H1 (cell line): ENCODE measurements at regions not wholly inside any gene's neighbourhood (a gene's known extent, or its start where the extent isn't known, plus 50 kb on each side); places are given as distances from the start of the nearest gene placed in this dataset.

Experiments
- CTCF ChIA-PET: fragments of 300-600 bp; sonication (Branson Sonifier 250); formaldehyde crosslinking; loops from one replicate; lab custom pipeline; 2021; ENCODE audit not compliant: partially characterized antibody; lab: Charles Lee
- POLR2A ChIA-PET: fragments of 300-600 bp; sonication (Branson Sonifier 250); formaldehyde crosslinking; loops from one replicate; lab custom pipeline; 2021; ENCODE audit warnings: inconsistent platforms; ENCODE audit not compliant: partially characterized antibody; lab: Charles Lee
- DNase-seq, 2 experiments: peaks; one replicate each; pipeline versions ENCODE4 v3.0.0 to v3.0.0-alpha.2; 2010 to 2022; ENCODE audit warnings: low spot score in 2 of 2, low read depth in 1 of 2, mixed read lengths in 1 of 2
- FAIRE-seq: peaks from 2 replicates; lab custom pipeline; 2011; peaks lifted over from hg19 to GRCh38; lab: Jason Lieb, UNC
- H2AFZ ChIP-seq: 2 replicates; pipeline ENCODE4 v1.8.1; 2012; ENCODE audit warnings: low read length, inconsistent platforms
- H2AK5ac ChIP-seq: 2 replicates; pipeline ENCODE4 v1.6.1; 2013; ENCODE audit warnings: low read depth, low read length
- H2BK120ac ChIP-seq: replicated peaks from 2 replicates; pipeline ENCODE3; 2013; ENCODE audit warnings: low read depth, low read length, inconsistent platforms
- H2BK12ac ChIP-seq: 2 replicates; pipeline ENCODE4 v1.6.1; 2013; ENCODE audit warnings: low read depth, low read length
- H2BK15ac ChIP-seq: 2 replicates; pipeline ENCODE4 v1.6.1; 2013; ENCODE audit warnings: low read length
- H2BK20ac ChIP-seq: 2 replicates; pipeline ENCODE4 v1.6.1; 2013; ENCODE audit warnings: low read length
- H2BK5ac ChIP-seq: 2 replicates; pipeline ENCODE4 v1.6.1; 2013; ENCODE audit warnings: low read depth, low read length
- H3K14ac ChIP-seq: 2 replicates; pipeline ENCODE4 v1.6.1; 2013; ENCODE audit warnings: inconsistent platforms; ENCODE audit not compliant: insufficient read length
- H3K18ac ChIP-seq: 2 replicates; pipeline ENCODE4 v1.6.1; 2013; ENCODE audit warnings: low read length; ENCODE audit errors: extremely low read depth
- H3K23ac ChIP-seq: 2 replicates; pipeline ENCODE4 v1.6.1; 2013; ENCODE audit warnings: inconsistent platforms; ENCODE audit not compliant: insufficient read length
- H3K23me2 ChIP-seq: 2 replicates; pipeline ENCODE4 v1.6.1; 2013; ENCODE audit warnings: low read depth, low read length
- H3K27ac ChIP-seq: 2 replicates; pipeline ENCODE4 v1.6.1; 2011; ENCODE audit warnings: low read depth, low read length, inconsistent platforms
- H3K27me3 ChIP-seq, 4 experiments: replicated peaks in 1 of 4; 1 replicate in 1 of 4; 2 replicates in 3 of 4; pipeline versions ENCODE4 v1.6.1 to v1.8.1; 2011 to 2013; ENCODE audit warnings: low read length in 3 of 4, mild to moderate bottlenecking in 3 of 4, inconsistent platforms in 2 of 4, mixed read lengths in 2 of 4, moderate library complexity in 1 of 4; ENCODE audit not compliant: control insufficient read depth in 3 of 4, insufficient read depth in 3 of 4; ENCODE audit errors: extremely low read depth in 1 of 4
- H3K36me3 ChIP-seq, 4 experiments: 2 replicates each; pipeline versions ENCODE4 v1.6.1 to v1.8.1; 2011 to 2013; ENCODE audit warnings: mild to moderate bottlenecking in 4 of 4, low read length in 3 of 4, moderate library complexity in 2 of 4, control low read depth in 1 of 4, inconsistent platforms in 1 of 4; ENCODE audit not compliant: insufficient read depth in 4 of 4, control insufficient read depth in 2 of 4
- H3K4ac ChIP-seq: replicated peaks from 2 replicates; pipeline ENCODE3; 2013; ENCODE audit warnings: low read length, low read depth, mixed read lengths, inconsistent platforms; ENCODE audit not compliant: insufficient read length
- H3K4me1 ChIP-seq, 4 experiments: replicated peaks in 1 of 4; 1 replicate in 1 of 4; 2 replicates in 3 of 4; pipeline versions ENCODE4 v1.6.1 to v1.8.1; 2011 to 2013; ENCODE audit warnings: low read length in 3 of 4, inconsistent platforms in 2 of 4, mixed read lengths in 1 of 4; ENCODE audit not compliant: insufficient read depth in 4 of 4, control insufficient read depth in 3 of 4
- H3K4me2 ChIP-seq, 2 experiments: 2 replicates each; pipeline versions ENCODE4 v1.6.1 to v1.8.1; 2011 to 2013; ENCODE audit warnings: low read depth in 2 of 2, low read length in 2 of 2, control low read depth in 1 of 2, inconsistent platforms in 1 of 2, mild to moderate bottlenecking in 1 of 2; ENCODE audit not compliant: insufficient read depth in 1 of 2
- H3K4me3 ChIP-seq, 4 experiments: fragments of 200-600, 300-600 bp in 1 of 4; sonication (generic), shearing (Covaris generic), sonication (Bioruptor Twin) in 1 of 4; 2 replicates each; pipeline versions ENCODE4 v1.5.1 to v1.8.1; 2011 to 2016; ENCODE audit warnings: low read length in 4 of 4, low read depth in 3 of 4, control low read depth in 2 of 4, inconsistent platforms in 2 of 4, mild to moderate bottlenecking in 2 of 4, mixed read lengths in 1 of 4, moderate library complexity in 1 of 4; ENCODE audit not compliant: insufficient read depth in 2 of 4; ENCODE audit errors: extremely low read depth in 1 of 4
- H3K56ac ChIP-seq: replicated peaks from 2 replicates; pipeline ENCODE3; 2013; ENCODE audit warnings: low read depth, mild to moderate bottlenecking, mixed read lengths, low read length, inconsistent platforms; ENCODE audit not compliant: insufficient read length
- H3K79me1 ChIP-seq: 2 replicates; pipeline ENCODE4 v1.6.1; 2013; ENCODE audit warnings: low read depth, low read length, control low read depth
- H3K79me2 ChIP-seq, 2 experiments: 2 replicates each; pipeline versions ENCODE4 v1.6.1 to v1.8.1; 2012 to 2013; ENCODE audit warnings: low read length in 2 of 2, mild to moderate bottlenecking in 2 of 2, inconsistent platforms in 1 of 2; ENCODE audit not compliant: insufficient read depth in 2 of 2, control insufficient read depth in 1 of 2
- H3K9ac ChIP-seq, 4 experiments: replicated peaks in 1 of 4; 1 replicate in 1 of 4; 2 replicates in 3 of 4; pipeline versions ENCODE4 v1.6.1 to v1.8.1; 2011 to 2013; ENCODE audit warnings: low read depth in 3 of 4, low read length in 3 of 4, control low read depth in 2 of 4, mild to moderate bottlenecking in 2 of 4, moderate library complexity in 2 of 4, inconsistent platforms in 1 of 4; ENCODE audit errors: extremely low read depth in 1 of 4
- H3K9me3 ChIP-seq, 2 experiments: 2 replicates each; pipeline versions ENCODE4 v1.6.1 to v1.8.1; 2012 to 2013; ENCODE audit warnings: mild to moderate bottlenecking in 2 of 2, moderate library complexity in 2 of 2, control low read depth in 1 of 2, inconsistent platforms in 1 of 2, low read depth in 1 of 2, low read length in 1 of 2, mixed read lengths in 1 of 2; ENCODE audit not compliant: insufficient read depth in 2 of 2
- H4K20me1 ChIP-seq, 2 experiments: replicated peaks in 1 of 2; 2 replicates each; pipeline versions ENCODE3 to v1.8.1; 2011 to 2013; ENCODE audit warnings: inconsistent platforms in 2 of 2, low read length in 2 of 2, mild to moderate bottlenecking in 1 of 2; ENCODE audit not compliant: insufficient read depth in 2 of 2, control insufficient read depth in 1 of 2
- H4K5ac ChIP-seq: 2 replicates; pipeline ENCODE4 v1.6.1; 2013; ENCODE audit warnings: low read length, low read depth, mixed read lengths, inconsistent platforms; ENCODE audit not compliant: insufficient read length
- H4K8ac ChIP-seq: 2 replicates; pipeline ENCODE4 v1.8.0; 2013; ENCODE audit warnings: mild to moderate bottlenecking, moderate library complexity, low read length, inconsistent platforms; ENCODE audit not compliant: insufficient read depth; ENCODE audit errors: extremely low read depth
- H4K91ac ChIP-seq: replicated peaks from 2 replicates; pipeline ENCODE3; 2013; ENCODE audit warnings: low read length, mixed read lengths, inconsistent platforms; ENCODE audit not compliant: insufficient read length
- ASH2L ChIP-seq: fragments of 200-600, 300-600 bp; sonication (generic); IDR thresholded peaks from one replicate; pipeline ENCODE4 v1.7.1; 2017; ENCODE audit warnings: low read length
- BRCA1 ChIP-seq: IDR thresholded peaks from 2 replicates; pipeline ENCODE4 v1.6.1; 2012; ENCODE audit warnings: low read depth, low read length, improper control_type of control experiment
- EP300 ChIP-seq, 2 experiments: IDR thresholded peaks; 1 replicate in 1 of 2; 2 replicates in 1 of 2; pipeline ENCODE4 v1.6.1; 2011 to 2012; ENCODE audit warnings: low read depth in 2 of 2, low read length in 2 of 2, mild to moderate bottlenecking in 2 of 2, borderline replicate concordance in 1 of 2, inconsistent platforms in 1 of 2, moderate library complexity in 1 of 2
- GTF2F1 ChIP-seq: IDR thresholded peaks from 2 replicates; pipeline ENCODE4 v1.6.1; 2012; ENCODE audit warnings: low read depth, low read length, improper control_type of control experiment, borderline replicate concordance
- HDAC2 ChIP-seq, 2 experiments: fragments of 300-600 bp in 1 of 2; sonication (generic) in 1 of 2; IDR thresholded peaks; 2 replicates each; pipeline ENCODE4 v1.6.1; 2011 to 2012; ENCODE audit warnings: low read depth in 2 of 2, low read length in 2 of 2, mild to moderate bottlenecking in 2 of 2, moderate library complexity in 2 of 2, borderline replicate concordance in 1 of 2, inconsistent platforms in 1 of 2
- SIN3A ChIP-seq, 2 experiments: IDR thresholded peaks in 1 of 2; conservative IDR thresholded peaks in 1 of 2; 2 replicates each; pipeline ENCODE4 v1.6.1; 2011 to 2012; ENCODE audit warnings: low read length in 2 of 2, improper control_type of control experiment in 1 of 2, low read depth in 1 of 2, mild to moderate bottlenecking in 1 of 2
- SIX5 ChIP-seq: IDR thresholded peaks from 2 replicates; pipeline ENCODE4 v1.6.1; 2011; ENCODE audit warnings: mild to moderate bottlenecking, low read depth, low read length
- SP1 ChIP-seq: IDR thresholded peaks from 2 replicates; pipeline ENCODE4 v1.6.1; 2011; ENCODE audit warnings: low read depth, low read length
- SP4 ChIP-seq: IDR thresholded peaks from 2 replicates; pipeline ENCODE4 v1.6.1; 2012; ENCODE audit warnings: low read length, inconsistent platforms
- TAF7 ChIP-seq: optimal IDR thresholded peaks from 2 replicates; pipeline ENCODE3; 2011; ENCODE audit warnings: low read depth, mild to moderate bottlenecking, inconsistent platforms, low read length, moderate library complexity, borderline replicate concordance
- TBP ChIP-seq: IDR thresholded peaks from 2 replicates; pipeline ENCODE4 v1.6.1; 2011; ENCODE audit warnings: low read depth, low read length, improper control_type of control experiment
- TEAD4 ChIP-seq: IDR thresholded peaks from 2 replicates; pipeline ENCODE4 v1.6.1; 2012; ENCODE audit warnings: low read depth, low read length, inconsistent platforms, mixed read lengths
- ZNF274 ChIP-seq: IDR thresholded peaks from 2 replicates; pipeline ENCODE4 v1.7.0; 2012; ENCODE audit warnings: low read length, borderline replicate concordance; ENCODE audit errors: extremely low read depth
- WGBS, 2 experiments: shearing (Covaris generic) in 1 of 2; methylation state at CpG; one replicate each; pipeline versions ENCODE4 v1.1.6 to v1.1.7; 2013 to 2015; ENCODE audit warnings: low lambda C conversion rate in 2 of 2, mixed read lengths in 2 of 2, inconsistent platforms in 1 of 2, low coverage in 1 of 2, missing lambda C conversion rate in 1 of 2; ENCODE audit not compliant: insufficient replicate concordance in 2 of 2, insufficient coverage in 1 of 2, insufficient read length in 1 of 2; ENCODE audit errors: extremely low coverage in 1 of 2, missing lambda C conversion rate in 1 of 2; 5-methylcytosine and 5-hydroxymethylcytosine counted together

- Histone ChIP-seq H3K18ac (no peak overlapping the region), H2AK5ac (no peak overlapping the region), H3K79me2 (no peaks in the 10 kb centered on the region), H3K14ac (no peak overlapping the region), H3K4me1 (peaks cover 0 to 4% (median under 1%) of the 10 kb centered on the region in 4 experiments; a peak in 3 of 7 replicates), H3K23me2 (no peaks in the 10 kb centered on the region), H3K36me3 (no peaks in the 10 kb centered on the region), H3K9me3 (no peaks in the 10 kb centered on the region), H3K4me2 (no peak overlapping the region), H3K4me3 (no peak overlapping the region), H2BK15ac (no peak overlapping the region), H2BK5ac (no peak overlapping the region), H4K5ac (no peak overlapping the region), H2BK12ac (no peak overlapping the region), H3K23ac (no peak overlapping the region), H4K8ac (no peak overlapping the region), H3K27me3 (no peaks in the 10 kb centered on the region), H4K91ac (no peak overlapping the region), H3K56ac (no peak overlapping the region), H2AFZ (no peak overlapping the region), H4K20me1 (no peaks in the 10 kb centered on the region), H3K27ac (no peak overlapping the region), H2BK120ac (no peak overlapping the region), H3K4ac (no peak overlapping the region), H2BK20ac (no peak overlapping the region), H3K9ac (no peak overlapping the region), H3K79me1 (no peaks in the 10 kb centered on the region)
- DNase-seq (no peak), FAIRE-seq (no peak)
- CTCF ChIA-PET, result interaction anchor here (0.8 to 4.7 kb wide), 5 partner anchors 11 to 533 kb away, joined by 3 to 19 read pairs (median 4); no protein-coding TSS in a partner anchor
- 50% methylated on average over 3 of the region's 4 CpGs; no CpG with 5 or more reads in 1 of the 2 experiments for WGBS, 2 experiments
- TF ChIP-seq TBP, result no peak
- TF ChIP-seq TEAD4, result peak; percentile 59; the same call in 1 of the 2 replicates
- TF ChIP-seq SIX5, result no peak
- TF ChIP-seq SIN3A (conservative IDR thresholded peaks at IDR 0.05 in 1 of 2, IDR thresholded peaks at IDR 0.05 in 1 of 2; ENCODE audit: low read depth in 1 of 2, low read length in 2 of 2), result no peak
- TF ChIP-seq SP4, result no peak
- TF ChIP-seq HDAC2 (IDR thresholded peaks at IDR 0.05; ENCODE audit: borderline replicate concordance in 1 of 2, low read depth in 2 of 2, low read length in 2 of 2), result no peak
- 0 out of 2 replicates have a peak, but pooled peaks have one; percentile 29 for TF ChIP-seq SP1
- TF ChIP-seq ZNF274, result no peak
- no peak for TF ChIP-seq BRCA1
- no peak for TF ChIP-seq GTF2F1
- TF ChIP-seq TAF7, result no peak
- TF ChIP-seq ASH2L, result no peak
- 0 out of 3 replicates have a peak, but pooled peaks of 1 of the 2 experiments have one; percentile 65 for TF ChIP-seq EP300 (IDR thresholded peaks at IDR 0.05; ENCODE audit: borderline replicate concordance in 1 of 2, low read depth in 2 of 2, low read length in 2 of 2)
- POLR2A ChIA-PET, result interaction anchor here (1.0 kb wide), 1 partner anchor 364 kb away, joined by 4 read pairs; no protein-coding TSS in a partner anchor
Measured at GRCh38 chr15:69735121-69735520, 282.5 kb downstream of the RPLP1 start.
